ENCODE measurements at regions not wholly inside any gene's neighbourhood (a gene's known extent, or its start where the extent isn't known, plus 50 kb on each side); places are given as distances from the start of the nearest gene placed in this dataset.

DNA sequence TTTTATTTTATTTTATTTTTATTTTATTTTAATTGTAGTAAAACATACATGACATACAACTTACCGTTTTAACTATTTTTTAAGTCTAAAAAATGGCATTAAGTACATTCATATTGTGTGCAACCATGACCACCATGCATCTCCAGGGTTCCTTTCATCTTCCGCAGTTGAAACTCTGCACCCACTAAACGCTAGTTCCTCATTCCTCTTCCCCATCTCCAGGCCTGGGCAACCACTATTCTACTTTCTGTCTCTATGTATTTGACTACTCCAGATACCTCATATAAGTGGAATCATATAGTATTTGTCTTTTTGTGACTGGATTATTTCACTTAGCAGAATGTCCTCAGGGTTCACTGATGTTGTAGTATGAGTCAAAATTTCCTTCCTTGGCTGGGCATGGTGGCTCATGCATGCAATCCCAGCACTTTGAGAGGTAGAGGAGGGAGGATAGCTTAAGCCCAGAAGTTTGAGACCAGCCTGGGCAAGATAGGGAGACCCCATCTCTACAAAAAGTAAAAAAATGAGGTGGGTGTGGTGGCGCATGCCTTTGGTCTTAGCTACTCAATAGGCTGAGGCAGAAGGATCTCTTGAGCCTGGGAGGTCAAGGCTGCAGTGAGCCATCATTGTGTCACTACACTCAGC, 55.7 kb upstream of the ZNF507 start:
- TF ChIP-seq, protein P1, sequence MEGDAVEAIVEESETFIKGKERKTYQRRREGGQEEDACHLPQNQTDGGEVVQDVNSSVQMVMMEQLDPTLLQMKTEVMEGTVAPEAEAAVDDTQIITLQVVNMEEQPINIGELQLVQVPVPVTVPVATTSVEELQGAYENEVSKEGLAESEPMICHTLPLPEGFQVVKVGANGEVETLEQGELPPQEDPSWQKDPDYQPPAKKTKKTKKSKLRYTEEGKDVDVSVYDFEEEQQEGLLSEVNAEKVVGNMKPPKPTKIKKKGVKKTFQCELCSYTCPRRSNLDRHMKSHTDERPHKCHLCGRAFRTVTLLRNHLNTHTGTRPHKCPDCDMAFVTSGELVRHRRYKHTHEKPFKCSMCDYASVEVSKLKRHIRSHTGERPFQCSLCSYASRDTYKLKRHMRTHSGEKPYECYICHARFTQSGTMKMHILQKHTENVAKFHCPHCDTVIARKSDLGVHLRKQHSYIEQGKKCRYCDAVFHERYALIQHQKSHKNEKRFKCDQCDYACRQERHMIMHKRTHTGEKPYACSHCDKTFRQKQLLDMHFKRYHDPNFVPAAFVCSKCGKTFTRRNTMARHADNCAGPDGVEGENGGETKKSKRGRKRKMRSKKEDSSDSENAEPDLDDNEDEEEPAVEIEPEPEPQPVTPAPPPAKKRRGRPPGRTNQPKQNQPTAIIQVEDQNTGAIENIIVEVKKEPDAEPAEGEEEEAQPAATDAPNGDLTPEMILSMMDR (IDR thresholded peaks at IDR 0.05; ENCODE audit: control insufficient read depth, insufficient read depth, low read depth, low read length, missing control alignments) = no peak
- H3K4me3 ChIP-seq (ENCODE audit: control insufficient read depth, low read depth, low read length) = no peak overlapping the region
- no peak for DNase-seq (ENCODE audit: low read depth)

DNA sequence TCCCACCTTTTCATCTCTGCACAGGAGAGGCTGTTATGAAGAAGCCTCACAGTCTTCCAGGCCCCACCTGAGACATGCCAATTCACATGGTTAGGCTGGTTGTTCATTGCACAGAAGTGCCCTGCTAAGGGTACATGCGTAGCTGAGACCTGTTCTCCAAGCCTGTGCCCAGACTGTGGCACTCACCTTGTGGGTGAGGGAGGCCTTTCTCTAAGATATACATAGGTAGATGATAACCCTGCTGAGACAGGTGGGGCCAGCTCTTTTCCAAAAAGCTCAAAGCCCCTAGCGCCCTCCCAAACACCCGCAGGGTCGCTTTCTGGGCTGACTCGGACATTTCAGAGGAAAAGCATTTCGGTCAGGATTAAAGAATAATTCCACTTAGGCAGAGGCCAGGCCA, 53.5 kb upstream of the ZNF507 start:
- H3K4me3 ChIP-seq (ENCODE audit: control insufficient read depth, low read depth, low read length) = no peak overlapping the region
- DNase-seq (ENCODE audit: low read depth) = no peak
- TF ChIP-seq, protein P1 (IDR thresholded peaks at IDR 0.05; ENCODE audit: control insufficient read depth, insufficient read depth, low read depth, low read length, missing control alignments) = no peak

DNA sequence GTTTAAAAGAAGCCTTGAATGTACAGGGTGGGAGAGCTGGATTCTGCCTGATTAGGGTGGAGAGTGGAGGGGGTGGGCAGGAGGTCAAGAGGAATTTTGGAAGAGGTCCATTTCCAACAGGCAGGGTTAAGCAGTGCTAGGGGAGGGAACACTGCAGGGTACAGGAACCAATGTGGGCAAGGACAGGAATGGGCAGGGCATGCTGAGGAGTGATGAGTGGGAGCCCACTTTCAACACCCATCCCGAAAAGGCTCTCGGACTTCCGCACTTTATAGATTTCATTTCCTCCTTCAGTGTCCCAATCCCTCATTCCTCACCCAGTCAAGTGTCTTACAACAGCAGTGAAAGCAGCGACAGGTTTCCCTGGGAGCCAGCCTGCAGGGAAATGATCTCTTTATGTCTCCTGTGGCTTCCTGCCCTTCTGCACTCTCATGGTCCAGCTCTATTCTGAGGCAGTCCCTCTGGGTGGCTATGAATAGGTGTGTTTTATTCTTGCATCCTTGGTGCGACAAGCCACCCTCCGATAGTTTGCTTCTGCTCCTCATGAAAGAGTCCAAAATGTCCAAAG, 50.5 kb upstream of the ZNF507 start:
- TF ChIP-seq, protein P1 (IDR thresholded peaks at IDR 0.05; ENCODE audit: control insufficient read depth, insufficient read depth, low read depth, low read length, missing control alignments) = no peak
- H3K4me3 ChIP-seq (ENCODE audit: control insufficient read depth, low read depth, low read length) = no peak overlapping the region
- DNase-seq (ENCODE audit: low read depth) = no peak

Measured in AG09309 (cell line).